NCI-H1930 (cell line): ENCODE measurements at regions not wholly inside any gene's neighbourhood (a gene's known extent, or its start where the extent isn't known, plus 50 kb on each side); places are given as distances from the start of the nearest gene placed in this dataset.
"Not testable (repeated sequence)": the region's sequence is repeated elsewhere in the genome, so short reads cannot be mapped to it uniquely, and the experiment has no call there.

Experiments used
- DNase-seq, 2 experiments: peaks; one replicate each; lab custom pipeline; 2025; lab: John Stamatoyannopoulos, UW

DNA sequence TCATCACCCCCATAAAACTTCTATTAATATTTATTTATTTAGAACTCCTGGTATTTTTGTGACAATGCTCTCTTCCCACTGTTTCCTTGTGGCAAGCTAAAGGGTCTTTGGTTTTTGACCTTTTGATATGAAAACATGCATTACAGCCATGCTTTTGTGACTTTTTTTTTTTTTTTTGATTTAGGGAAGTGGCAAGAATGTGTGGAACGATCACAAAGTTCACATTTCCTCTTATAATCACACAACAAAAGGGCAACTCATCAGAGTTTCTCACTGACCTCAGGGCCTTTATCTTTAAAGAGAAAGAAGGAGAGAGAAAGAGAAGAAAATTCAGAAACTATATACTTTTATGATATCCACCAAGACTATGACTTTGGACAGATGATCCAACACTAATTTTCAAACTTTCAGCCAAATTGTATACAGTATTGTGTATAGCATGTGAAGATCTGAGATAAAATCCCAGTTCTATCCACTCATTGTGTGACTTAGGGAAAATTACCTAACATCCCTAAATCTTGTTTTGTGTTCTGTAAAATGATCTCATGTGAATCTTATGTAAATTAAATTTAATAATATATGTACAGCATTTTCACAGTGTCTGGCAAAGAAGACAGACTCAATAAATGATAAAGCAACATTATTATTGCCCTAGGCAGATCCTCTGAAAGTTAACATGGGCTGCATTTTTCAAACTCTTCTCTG is 106.8 kb upstream of the MARCKS start:
- DNase-seq = no peak

- no peak for DNase-seq
These were observed 102.9 kb upstream of the MARCKS start for GRCh38 chr6:113754291-113754690.

GRCh38 chr6:113755449-113756289 is 101.5 kb upstream of the MARCKS start:
- DNase-seq = no peak

GRCh38 chr6:113756290-113756665 is 100.9 kb upstream of the MARCKS start:
- no peak for DNase-seq

DNA sequence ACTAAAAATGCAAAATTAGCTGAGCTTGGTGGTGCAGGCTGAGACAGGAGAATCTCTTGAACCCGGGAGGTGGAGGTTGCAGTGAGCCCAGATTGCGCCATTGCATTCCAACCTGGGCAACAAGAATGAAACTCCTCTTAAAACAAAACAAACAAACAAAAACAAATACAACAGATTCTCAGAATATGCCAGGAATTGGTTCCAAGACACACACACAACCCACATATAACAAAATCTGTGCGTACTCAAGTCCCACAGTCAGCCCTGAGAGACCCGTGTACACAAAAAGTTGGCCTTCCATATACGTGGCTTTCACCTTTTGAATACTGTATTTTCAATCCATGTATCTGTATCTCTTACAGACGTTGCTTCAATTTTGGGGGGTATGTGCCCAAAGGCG is 98.9 kb upstream of the MARCKS start:
- no peak for DNase-seq

GRCh38 chr6:113758826-113759574 is 98.1 kb upstream of the MARCKS start:
- no peak for DNase-seq

DNA sequence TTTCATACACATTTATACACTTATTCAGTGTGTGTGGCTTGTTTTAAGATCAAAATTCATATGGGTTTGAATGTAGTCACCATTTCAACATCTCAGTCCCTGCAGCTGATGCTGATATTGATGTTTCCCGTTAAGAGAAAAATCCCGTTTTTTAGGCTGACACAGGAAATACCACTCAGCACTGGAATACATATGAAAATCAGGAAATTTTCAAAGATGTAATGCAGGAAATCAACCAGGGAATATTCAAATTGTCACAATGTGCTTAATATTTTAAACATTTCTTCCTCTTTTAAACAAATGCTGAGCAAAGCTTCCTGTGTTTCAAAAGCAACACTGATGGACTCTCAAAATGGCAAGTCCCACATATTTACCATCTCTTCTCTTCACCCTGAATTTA is 94.5 kb upstream of the MARCKS start:
- no peak for DNase-seq

GRCh38 chr6:113763311-113763766 is 93.8 kb upstream of the MARCKS start:
- DNase-seq = no peak

DNA sequence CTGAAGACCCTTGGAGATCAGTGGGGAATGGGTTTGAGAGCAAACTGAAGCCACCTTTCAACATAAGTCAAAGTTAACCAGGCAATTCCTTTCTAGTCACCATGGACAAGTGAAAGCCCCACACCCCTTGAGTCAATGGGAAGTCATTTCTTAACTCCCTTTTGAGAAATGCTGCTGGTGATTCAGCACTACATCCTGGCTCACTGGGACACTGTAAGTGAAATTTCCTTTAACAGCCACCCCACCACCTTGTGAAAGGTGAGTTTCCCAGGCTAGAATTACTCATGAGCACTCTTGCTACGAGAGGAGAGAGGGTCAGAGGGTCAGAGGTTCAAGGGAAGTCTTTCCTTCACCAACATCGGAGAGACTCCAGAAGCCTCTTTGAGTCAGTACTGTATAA is 93.3 kb upstream of the MARCKS start:
- no peak for DNase-seq

DNA sequence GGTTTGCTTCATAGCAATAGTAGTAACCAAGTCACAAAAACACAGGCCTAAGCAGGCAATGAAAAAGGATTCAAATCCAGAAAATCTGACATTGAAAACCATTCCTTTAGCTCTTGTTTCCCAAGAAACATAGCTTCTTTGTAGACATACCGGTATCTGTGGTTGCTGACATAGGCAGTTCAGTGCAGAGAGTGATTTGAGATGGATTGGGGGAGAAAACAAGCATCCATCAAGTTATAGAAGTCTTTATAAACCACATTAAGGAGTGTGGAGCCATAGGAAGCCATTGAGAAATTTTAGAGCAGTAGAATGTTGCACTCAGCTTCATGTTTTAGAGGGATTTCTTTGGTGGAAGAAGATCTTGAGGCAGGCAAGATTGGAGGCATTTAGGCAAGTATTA is 91.2 kb upstream of the MARCKS start:
- DNase-seq = no peak

- no peak for DNase-seq
These were observed 89.2 kb upstream of the MARCKS start for GRCh38 chr6:113767985-113768384.

- DNase-seq = no peak
These were observed 84.2 kb upstream of the MARCKS start for GRCh38 chr6:113772961-113773360.

GRCh38 chr6:113774127-113774825 is 82.9 kb upstream of the MARCKS start:
- DNase-seq = no peak

- DNase-seq = no peak
These were observed 80.1 kb upstream of the MARCKS start for GRCh38 chr6:113776998-113777397.

GRCh38 chr6:113777601-113778000 is 79.5 kb upstream of the MARCKS start:
- DNase-seq = no peak

GRCh38 chr6:113779656-113780055 is 77.5 kb upstream of the MARCKS start:
- no peak for DNase-seq

DNA sequence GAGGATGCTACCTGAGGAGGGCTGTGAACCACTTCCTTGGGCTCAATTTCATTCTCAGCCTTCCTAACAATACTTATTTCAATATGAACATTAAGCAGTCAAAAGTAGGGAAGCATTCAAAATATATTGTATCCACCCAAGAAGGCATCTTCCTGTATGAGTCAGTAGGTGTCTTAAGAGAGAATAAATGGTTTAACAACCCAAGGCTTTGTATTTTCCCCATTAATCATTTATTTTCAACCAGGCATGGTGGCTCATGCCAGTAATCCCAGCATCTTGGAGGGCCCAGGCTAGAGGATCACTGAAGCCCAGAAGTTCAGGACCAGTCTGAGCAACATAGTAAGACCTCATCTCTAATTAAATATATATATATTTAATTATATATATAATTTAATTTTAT is 74.5 kb upstream of the MARCKS start:
- DNase-seq = no peak

DNA sequence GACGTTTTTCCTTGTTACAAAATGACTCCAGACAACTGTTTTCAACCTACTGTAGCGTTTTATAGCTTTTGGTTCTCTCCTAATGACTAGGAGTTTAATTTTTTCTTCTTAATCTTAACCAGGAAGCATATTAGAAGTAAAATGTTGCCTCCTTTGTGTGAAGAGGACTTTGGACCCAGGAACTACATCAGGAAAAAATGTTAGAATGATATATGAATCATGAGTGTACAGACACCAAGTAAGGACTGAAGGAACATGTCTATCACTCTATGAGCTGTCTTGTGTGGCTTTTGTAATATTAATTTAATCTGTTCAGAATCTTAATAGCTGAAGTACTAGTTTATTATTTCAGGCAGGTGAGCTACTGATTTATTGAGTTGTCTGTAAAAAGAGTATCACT is 71.0 kb upstream of the MARCKS start:
- DNase-seq = no peak

DNA sequence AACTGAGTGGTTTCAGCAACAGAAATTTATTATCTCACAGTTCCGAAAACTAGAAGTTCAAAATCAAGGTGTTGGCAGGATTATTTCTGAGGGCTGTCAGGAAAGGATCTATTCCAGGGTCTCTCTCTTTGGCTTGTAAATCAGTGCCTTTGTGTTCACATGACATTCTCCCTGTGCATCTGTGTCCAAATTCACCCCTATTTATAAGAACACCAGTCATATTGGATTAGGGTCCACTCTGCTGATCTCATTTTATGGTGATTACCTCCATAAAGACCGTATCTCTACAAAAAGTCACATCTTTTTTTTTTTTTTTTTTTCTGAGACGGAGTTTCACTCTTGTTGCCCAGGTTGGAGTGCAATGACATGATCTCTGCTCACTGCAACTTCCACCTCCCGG is 68.6 kb upstream of the MARCKS start:
- DNase-seq = no peak

DNA sequence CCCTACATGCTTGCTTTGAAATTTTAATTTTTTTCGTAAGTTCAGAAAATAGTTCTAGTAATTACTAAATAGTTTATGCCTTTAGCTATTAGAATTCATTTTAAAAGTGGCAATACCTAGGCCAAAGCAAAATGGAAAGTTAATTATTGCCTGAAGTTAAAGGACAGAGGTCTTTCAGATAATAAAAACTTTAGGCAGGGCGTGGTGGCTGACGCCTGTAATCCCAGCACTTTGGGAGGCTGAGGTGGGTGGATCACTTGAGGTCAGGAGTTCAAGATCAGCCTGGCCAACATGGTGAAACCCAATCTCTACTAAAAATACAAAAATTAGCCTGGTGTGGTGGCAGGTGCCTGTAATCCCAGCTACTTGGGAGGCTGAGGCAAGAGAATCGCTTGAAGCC is 65.9 kb upstream of the MARCKS start:
- DNase-seq = not testable (repeated sequence)

DNA sequence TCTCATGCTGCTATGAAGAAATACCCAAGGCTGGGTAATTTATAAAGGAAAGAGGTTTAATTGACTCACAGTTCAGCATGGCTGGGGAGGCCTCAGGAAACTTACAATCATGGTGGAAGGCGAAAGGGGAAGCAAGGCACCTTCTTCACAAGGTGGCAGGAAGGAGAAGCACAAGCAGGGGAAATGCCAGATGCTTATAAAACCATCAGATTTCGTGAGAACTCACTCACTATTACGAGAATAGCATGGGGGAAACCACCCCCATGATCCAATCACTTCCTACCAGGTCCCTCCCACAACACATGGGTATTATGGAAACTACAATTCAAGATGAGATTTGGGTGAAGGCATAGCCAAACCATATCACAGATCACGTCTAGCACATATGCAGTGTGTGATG is 61.8 kb upstream of the MARCKS start:
- DNase-seq = not testable (repeated sequence)

DNA sequence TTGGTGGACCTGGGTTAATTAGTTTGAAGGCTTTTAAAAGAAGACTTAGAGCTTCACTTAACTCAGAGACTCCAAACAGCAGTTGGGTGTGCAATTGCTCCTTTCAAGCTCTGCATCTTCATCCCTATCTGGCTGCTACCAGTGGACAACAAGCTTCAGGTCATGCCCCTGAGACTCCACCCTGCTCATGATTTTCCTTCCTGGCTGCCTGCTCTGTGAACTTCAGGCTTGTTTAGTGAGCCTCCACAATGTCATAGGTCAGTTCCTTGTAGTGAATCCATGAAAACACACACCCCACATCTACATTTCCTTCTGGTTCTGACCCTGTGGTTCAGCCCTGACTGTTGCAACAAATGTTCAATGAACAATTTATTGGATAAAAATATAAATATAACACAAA is 61.1 kb upstream of the MARCKS start:
- no peak for DNase-seq
